Gastroesophageal sphincter (tissue), 4 donors: ENCODE measurements at regions not wholly inside any gene's neighbourhood (a gene's known extent, or its start where the extent isn't known, plus 50 kb on each side); places are given as distances from the start of the nearest gene placed in this dataset.
A peak's percentile ranks its signal among the peaks of the same experiment; 100 is the strongest.

ENCODE experiments used
- ATAC-seq: fragments of 150-250 bp; one replicate; pipeline ENCODE4 v1.9.1; 2016; ENCODE audit warnings: mild to moderate bottlenecking, moderate library complexity
- H3K27ac ChIP-seq, 4 donors: fragments of 200-600 bp; sonication (generic) in 3 of 4; 1 replicate in 3 of 4; 2 replicates in 1 of 4; pipeline ENCODE4 v1.5.1; 2016 to 2019
- H3K27me3 ChIP-seq: fragments of 200-600 bp; sonication (generic); one replicate; pipeline ENCODE4 v1.5.1; 2019
- H3K36me3 ChIP-seq, 2 donors: fragments of 200-600 bp; sonication (generic); one replicate each; pipeline ENCODE4 v1.5.1; 2019; ENCODE audit warnings: control low read depth in 1 of 2
- H3K4me1 ChIP-seq, 3 donors: fragments of 200-600 bp; sonication (generic); 1 replicate in 2 of 3; 2 replicates in 1 of 3; pipeline ENCODE4 v1.5.1; 2016 to 2019; ENCODE audit warnings: control low read depth in 2 of 3
- H3K4me3 ChIP-seq, 2 donors: fragments of 200-600 bp; sonication (generic); one replicate each; pipeline ENCODE4 v1.5.1; 2019; ENCODE audit warnings: mild to moderate bottlenecking in 1 of 2, moderate library complexity in 1 of 2
- H3K9me3 ChIP-seq, 3 donors: fragments of 200-600 bp; sonication (generic); one replicate each; pipeline ENCODE4 v1.5.1; 2017 to 2019; ENCODE audit warnings: control low read depth in 2 of 3
- CTCF ChIP-seq, 4 experiments: fragments of 200-600 bp in 2 of 4; fragments of 450-650 bp in 2 of 4; sonication (generic) in 1 of 4; IDR thresholded peaks; one replicate each; pipeline ENCODE4 v1.5.1; 2017 to 2019; ENCODE audit warnings: antibody characterized with exemption in 4 of 4, mild to moderate bottlenecking in 2 of 4, moderate library complexity in 2 of 4
- EP300 ChIP-seq: sonication (generic); formaldehyde crosslinking; IDR thresholded peaks from one replicate; pipeline ENCODE4 v1.6.1; 2017; ENCODE audit warnings: antibody characterized with exemption, mild to moderate bottlenecking
- POLR2A ChIP-seq, 2 donors: fragments of 450-650 bp; IDR thresholded peaks; one replicate each; pipeline ENCODE4 v1.6.1; 2017; ENCODE audit warnings: antibody characterized with exemption in 2 of 2, mild to moderate bottlenecking in 2 of 2, moderate library complexity in 1 of 2
- POLR2AphosphoS5 ChIP-seq: sonication (generic); formaldehyde crosslinking; IDR thresholded peaks from one replicate; pipeline ENCODE4 v1.6.1; 2017; ENCODE audit warnings: antibody characterized with exemption
- WGBS, 2 donors: methylation state at CpG; one replicate each; pipeline ENCODE4 v1.1.5; 2018; ENCODE audit warnings: low coverage in 1 of 2; 5-methylcytosine and 5-hydroxymethylcytosine counted together

- no peak overlapping the region for H3K27ac ChIP-seq
- H3K36me3 ChIP-seq = no peaks in the 10 kb centered on the region
- H3K4me1 ChIP-seq = peaks cover 0 to 11% (median 4%) of the 10 kb centered on the region in 3 donors
- H3K27me3 ChIP-seq = no peaks in the 10 kb centered on the region
- no peak overlapping the region for H3K4me3 ChIP-seq
- 67 to 78% methylated on average over 4 to 5 of the region's 5 CpGs for WGBS, 2 donors
- H3K9me3 ChIP-seq = no peaks in the 10 kb centered on the region
- ATAC-seq = no peak
- no peak for TF ChIP-seq CTCF (IDR thresholded peaks at IDR 0.05)
- no peak for TF ChIP-seq EP300
- no peak for TF ChIP-seq POLR2A (IDR thresholded peaks at IDR 0.05)
- no peak for TF ChIP-seq POLR2AphosphoS5
Observed at GRCh38 chr1:219276049-219276738, 102.5 kb downstream of the LYPLAL1 start.

DNA sequence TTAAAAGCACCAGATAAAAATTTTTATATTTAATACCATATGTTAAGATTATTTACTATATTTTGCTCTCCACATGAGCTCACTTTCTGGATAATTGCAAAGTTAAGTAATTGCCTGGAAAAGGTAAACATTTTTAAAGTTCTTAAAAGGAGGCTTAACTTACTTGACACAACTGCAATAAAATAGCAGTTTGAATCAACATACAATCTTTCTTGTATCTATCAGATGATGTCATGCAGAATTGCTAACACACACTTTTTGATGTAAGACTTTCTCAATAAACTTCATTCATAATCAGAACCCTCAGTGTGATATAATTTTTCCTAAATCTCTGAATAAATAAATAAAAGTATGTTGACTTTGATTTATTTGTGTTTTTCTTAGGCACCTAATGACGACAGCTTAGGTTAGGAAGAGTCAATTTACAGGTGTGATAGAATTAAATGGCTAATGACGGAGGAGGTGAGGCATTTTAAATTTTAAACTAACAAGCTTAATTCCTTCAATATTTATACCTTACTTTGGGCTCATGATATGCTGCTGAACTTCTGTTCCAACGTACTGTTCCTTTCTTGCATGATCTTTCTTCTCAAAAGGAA, 99.5 kb downstream of the LYPLAL1 start:
- Histone ChIP-seq H3K4me1 (peaks cover 0 to 14% (median 4%) of the 10 kb centered on the region in 3 donors), H3K9me3 (no peaks in the 10 kb centered on the region), H3K36me3 (no peaks in the 10 kb centered on the region), H3K27ac (no peak overlapping the region), H3K4me3 (no peak overlapping the region), H3K27me3 (no peaks in the 10 kb centered on the region)
- no peak for ATAC-seq
- WGBS, 2 donors = 87 to 89% methylated on average over 3 of the region's 3 CpGs
- TF ChIP-seq EP300 (no peak), POLR2AphosphoS5 (no peak), CTCF (IDR thresholded peaks at IDR 0.05) (no peak), POLR2A (IDR thresholded peaks at IDR 0.05) (no peak)

DNA sequence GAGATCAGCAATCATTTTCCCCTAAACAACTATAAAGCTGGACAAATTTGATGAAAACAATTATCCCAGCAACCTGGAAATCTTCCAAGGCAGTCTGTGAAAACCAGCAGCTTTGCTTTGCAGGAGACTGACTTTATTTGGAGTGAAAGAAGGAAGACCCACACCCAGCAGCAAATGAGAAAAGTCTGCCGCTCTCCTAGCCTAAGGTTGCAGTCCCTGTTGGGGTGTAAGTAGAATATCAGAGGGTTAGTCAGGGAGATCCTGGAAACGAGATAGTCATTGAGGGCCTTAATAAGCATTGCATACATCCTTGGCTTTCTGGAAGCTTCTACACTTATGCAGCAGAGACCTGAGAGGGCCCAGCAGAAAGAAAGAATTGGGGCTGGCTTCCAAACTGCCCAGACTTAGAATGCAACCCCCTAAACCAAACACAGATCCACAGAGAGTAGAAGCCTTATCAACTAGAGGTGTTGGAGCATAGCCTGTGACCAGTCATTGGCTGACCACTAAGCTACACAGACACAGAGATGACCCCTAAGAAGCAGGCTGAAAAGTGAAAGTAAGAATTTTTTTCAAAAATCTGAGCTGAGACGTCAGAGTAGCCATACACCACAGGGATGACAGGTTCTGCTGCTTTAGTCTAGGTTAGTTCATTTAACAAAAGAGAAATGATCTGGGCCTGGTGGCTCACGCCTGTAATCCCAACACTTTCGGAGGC, 98.3 kb downstream of the LYPLAL1 start:
- Histone ChIP-seq H3K4me1 (peaks cover 0 to 14% (median 4%) of the 10 kb centered on the region in 3 donors), H3K4me3 (no peak overlapping the region), H3K36me3 (no peaks in the 10 kb centered on the region), H3K27ac (peak overlapping the region in 2 of 4 donors; percentile 32 to 50), H3K27me3 (no peaks in the 10 kb centered on the region), H3K9me3 (no peaks in the 10 kb centered on the region)
- 17 to 20% methylated on average over 1 to 5 of the region's 5 CpGs for WGBS, 2 donors
- TF ChIP-seq EP300 (no peak), POLR2AphosphoS5 (no peak), CTCF (IDR thresholded peaks at IDR 0.05) (no peak), POLR2A (IDR thresholded peaks at IDR 0.05) (no peak)
- ATAC-seq = no peak

- ATAC-seq = no peak
Observed at GRCh38 chr1:219269171-219269570, 95.5 kb downstream of the LYPLAL1 start.

More at GRCh38 chr1:219269171-219269570, 95.5 kb downstream of the LYPLAL1 start:
- Histone ChIP-seq H3K4me1 (peaks cover 0 to 19% (median 4%) of the 10 kb centered on the region in 3 donors), H3K27ac (no peak overlapping the region), H3K36me3 (no peaks in the 10 kb centered on the region), H3K27me3 (no peaks in the 10 kb centered on the region), H3K4me3 (no peak overlapping the region), H3K9me3 (no peaks in the 10 kb centered on the region)
- no peak for TF ChIP-seq POLR2A (IDR thresholded peaks at IDR 0.05)
- TF ChIP-seq EP300 = no peak
- no peak for TF ChIP-seq POLR2AphosphoS5
- no peak for TF ChIP-seq CTCF (IDR thresholded peaks at IDR 0.05)
